ENCODE measurements at regions not wholly inside any gene's neighbourhood (a gene's known extent, or its start where the extent isn't known, plus 50 kb on each side); places are given as distances from the start of the nearest gene placed in this dataset.

GRCh38 chr18:24835751-24836150, 375.3 kb downstream of the HRH4 start:
- no peaks in the 10 kb centered on the region; the same call in 1 of the 2 replicates for H3K9me1 ChIP-seq (ENCODE audit: insufficient read depth, low read length)
- H2AK9ac ChIP-seq (replicated peaks; ENCODE audit: low read depth, low read length, poor library complexity), result no peak overlapping the region
- dilution Hi-C loops (cut with HindIII; ENCODE audit: low sequenced_read_pairs, unreplicated experiment), result no loop called here
- H2BK20ac ChIP-seq (ENCODE audit: low read depth, low read length), result peak overlapping the region; percentile 61; the same call in 1 of the 2 replicates
- H4K8ac ChIP-seq (ENCODE audit: low read depth in 2 of 2, low read length in 2 of 2), result peak overlapping the region in 1 of 2 experiments; percentile 35; a peak in 2 of 4 replicates
- no peak overlapping the region for H2AFZ ChIP-seq (replicated peaks; ENCODE audit: low read length, poor library complexity)
- peaks cover 5% of the 10 kb centered on the region; the same call in 1 of the 2 replicates for H3K27me3 ChIP-seq (ENCODE audit: control insufficient read depth, insufficient read depth, low read length)
- H3K18ac ChIP-seq (ENCODE audit: low read depth, low read length), result peak overlapping the region; percentile 5; the same call in 1 of the 2 replicates
- H3K56ac ChIP-seq (ENCODE audit: extremely low read depth, insufficient read depth, low read length), result no peak overlapping the region
- H2BK15ac ChIP-seq (ENCODE audit: low read depth, low read length), result peak overlapping the region; percentile 91; the same call in 2 of the 3 replicates
- H3K27ac ChIP-seq (ENCODE audit: insufficient read depth, low read length), result no peak overlapping the region
- H4K5ac ChIP-seq (ENCODE audit: low read depth, low read length), result peak overlapping the region; percentile 73
- CTCF ChIA-PET, result no interaction called here
- no peaks in the 10 kb centered on the region; a peak in 1 of 4 replicates for H3K79me1 ChIP-seq (ENCODE audit: low read depth in 1 of 2, low read length in 2 of 2)
- no peak overlapping the region for H3K9ac ChIP-seq (ENCODE audit: low read depth, low read length)
- peak overlapping the region; percentile 55 for H3K4ac ChIP-seq (ENCODE audit: low read depth, low read length)
- peak overlapping the region; percentile 92 for H2AK5ac ChIP-seq (ENCODE audit: low read depth, low read length)
- POLR2A ChIA-PET (ENCODE audit: unreplicated experiment), result no interaction called here
- intact Hi-C loops (cut with micrococcal nuclease), result no loop called here
- no TSS peak for BruUV-seq (replicated peaks)
- peak overlapping the region; percentile 70 for H4K91ac ChIP-seq (ENCODE audit: insufficient read depth, low read depth, low read length)
- in situ Hi-C loops (cut with MboI; ENCODE audit: low sequenced_read_pairs), result no loop called here
- H3K4me1 ChIP-seq (ENCODE audit: control insufficient read depth, insufficient read depth, low read length), result peaks cover 18% of the 10 kb centered on the region; the same call in 1 of the 2 replicates
- no peak overlapping the region for H3K4me2 ChIP-seq (ENCODE audit: low read depth, low read length)
- WGBS, 2 experiments (ENCODE audit: extremely low coverage in 2 of 2, insufficient read length in 1 of 2), result no CpG with 5 or more reads among the region's 1 CpG
- no peak overlapping the region for H2BK5ac ChIP-seq (ENCODE audit: low read depth, low read length, poor library complexity, severe bottlenecking)
- peak overlapping the region; percentile 69 for H2BK120ac ChIP-seq (ENCODE audit: low read depth, low read length)
- DNase-seq (no peak), ATAC-seq (ENCODE audit: low read depth) (no peak)
- TF ChIP-seq USF2 (IDR thresholded peaks at IDR 0.05; ENCODE audit: low read depth, low read length) (no peak), CTCF (conservative IDR thresholded peaks at IDR 0.05; ENCODE audit: low read depth, low read length) (no peak), BHLHE40 (IDR thresholded peaks at IDR 0.05; ENCODE audit: low read depth, low read length) (no peak), SMC3 (IDR thresholded peaks at IDR 0.05; ENCODE audit: low read depth, low read length) (no peak), FOS (IDR thresholded peaks at IDR 0.05; ENCODE audit: low read depth, low read length) (no peak), ELK1 (IDR thresholded peaks at IDR 0.05; ENCODE audit: borderline replicate concordance, low read depth, low read length) (no peak), CHD1 (IDR thresholded peaks at IDR 0.05; ENCODE audit: low read depth, low read length) (no peak), MAFK (IDR thresholded peaks at IDR 0.05; ENCODE audit: low read depth, low read length) (no peak), RFX5 (IDR thresholded peaks at IDR 0.05; ENCODE audit: low read depth, low read length) (no peak)
- no peaks in the 10 kb centered on the region for H3K36me3 ChIP-seq (ENCODE audit: control insufficient read depth, insufficient read depth, low read length)
- no peak overlapping the region for H3K23ac ChIP-seq (ENCODE audit: low read depth, low read length)
- H3K14ac ChIP-seq (replicated peaks; ENCODE audit: low read depth, low read length), result peak overlapping the region; percentile 58; the same call in 1 of the 2 replicates
- no peak overlapping the region for H3K4me3 ChIP-seq (ENCODE audit: insufficient read depth, low read depth, low read length)
- H3K9me3 ChIP-seq (ENCODE audit: control insufficient read depth, insufficient read depth, low read length), result no peaks in the 10 kb centered on the region
- no peaks in the 10 kb centered on the region; the same call in 1 of the 2 replicates for H4K20me1 ChIP-seq (ENCODE audit: insufficient read depth, low read length)
